ENCODE measurements at regions not wholly inside any gene's neighbourhood (a gene's known extent, or its start where the extent isn't known, plus 50 kb on each side); places are given as distances from the start of the nearest gene placed in this dataset.

DNA sequence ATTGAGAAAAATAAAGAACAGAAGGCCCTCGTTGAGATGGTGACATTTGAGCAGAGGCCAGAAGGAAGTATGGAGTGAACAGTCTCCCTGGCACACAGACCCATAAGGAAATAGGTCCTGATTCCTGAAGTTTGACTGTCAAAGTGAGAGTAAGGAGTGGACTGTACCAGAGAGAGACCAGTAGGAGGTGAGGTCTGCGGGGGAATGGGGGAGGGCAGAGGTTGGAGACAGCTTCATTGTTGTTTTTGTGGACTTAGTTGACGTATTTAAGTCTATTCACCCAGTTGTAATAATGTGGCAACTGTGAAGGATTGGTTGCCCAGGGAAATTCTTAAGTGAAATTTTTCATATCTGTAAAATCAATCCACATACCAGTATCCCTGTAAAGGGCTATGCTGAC lies 110.7 kb downstream of the TFAP2B start:
- TF ChIP-seq POLR2A (IDR thresholded peaks at IDR 0.05): no peak
- TF ChIP-seq, protein P1, sequence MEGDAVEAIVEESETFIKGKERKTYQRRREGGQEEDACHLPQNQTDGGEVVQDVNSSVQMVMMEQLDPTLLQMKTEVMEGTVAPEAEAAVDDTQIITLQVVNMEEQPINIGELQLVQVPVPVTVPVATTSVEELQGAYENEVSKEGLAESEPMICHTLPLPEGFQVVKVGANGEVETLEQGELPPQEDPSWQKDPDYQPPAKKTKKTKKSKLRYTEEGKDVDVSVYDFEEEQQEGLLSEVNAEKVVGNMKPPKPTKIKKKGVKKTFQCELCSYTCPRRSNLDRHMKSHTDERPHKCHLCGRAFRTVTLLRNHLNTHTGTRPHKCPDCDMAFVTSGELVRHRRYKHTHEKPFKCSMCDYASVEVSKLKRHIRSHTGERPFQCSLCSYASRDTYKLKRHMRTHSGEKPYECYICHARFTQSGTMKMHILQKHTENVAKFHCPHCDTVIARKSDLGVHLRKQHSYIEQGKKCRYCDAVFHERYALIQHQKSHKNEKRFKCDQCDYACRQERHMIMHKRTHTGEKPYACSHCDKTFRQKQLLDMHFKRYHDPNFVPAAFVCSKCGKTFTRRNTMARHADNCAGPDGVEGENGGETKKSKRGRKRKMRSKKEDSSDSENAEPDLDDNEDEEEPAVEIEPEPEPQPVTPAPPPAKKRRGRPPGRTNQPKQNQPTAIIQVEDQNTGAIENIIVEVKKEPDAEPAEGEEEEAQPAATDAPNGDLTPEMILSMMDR (IDR thresholded peaks at IDR 0.05): no peak

Data from esophagus squamous epithelium (tissue), 4 donors.